Kasumi-1 (cell line): ENCODE measurements at regions not wholly inside any gene's neighbourhood (a gene's known extent, or its start where the extent isn't known, plus 50 kb on each side); places are given as distances from the start of the nearest gene placed in this dataset.

Experiments
- DNase-seq, 2 experiments: peaks; one replicate each; lab custom pipeline; 2025; lab: John Stamatoyannopoulos, UW

DNA sequence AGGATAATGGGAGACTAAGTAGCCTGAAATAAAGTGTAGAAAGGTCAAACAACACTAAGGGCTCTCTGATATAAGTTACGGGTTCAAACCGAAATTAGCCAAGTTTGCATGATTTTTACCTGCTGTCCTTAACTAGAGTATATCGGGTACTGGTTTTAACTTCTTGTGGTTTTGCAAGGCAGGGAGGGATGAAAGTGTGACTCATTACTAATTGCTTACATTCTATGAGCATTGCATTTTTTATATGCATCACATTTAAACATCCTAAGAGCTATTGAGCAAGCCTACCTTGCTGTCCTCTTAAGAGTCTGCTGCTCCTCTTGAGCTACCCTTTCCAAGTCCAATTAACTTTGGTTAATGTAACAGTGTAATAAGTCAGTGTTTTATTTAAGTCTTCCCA lies 415.4 kb downstream of the SLITRK5 start:
- DNase-seq: no peak

DNA sequence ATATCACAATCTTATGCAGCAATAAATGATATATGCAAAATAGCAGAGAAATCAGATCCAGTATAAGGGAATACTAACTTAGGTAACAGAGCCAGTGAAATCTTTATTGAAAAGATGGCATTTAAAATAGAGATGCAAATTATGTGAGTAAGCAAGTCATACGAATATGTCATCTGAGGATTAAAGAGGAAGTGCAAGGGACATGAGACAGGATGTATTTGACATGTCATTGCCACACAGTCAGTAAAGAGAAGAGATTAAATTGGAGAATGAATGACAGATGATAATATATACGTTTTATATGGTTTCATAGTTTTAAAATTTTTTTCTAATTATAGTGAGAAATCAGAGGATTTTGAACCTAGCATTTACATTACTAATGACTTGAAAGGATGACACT lies 426.4 kb downstream of the SLITRK5 start:
- DNase-seq: peak; percentile 53 to 63

DNA sequence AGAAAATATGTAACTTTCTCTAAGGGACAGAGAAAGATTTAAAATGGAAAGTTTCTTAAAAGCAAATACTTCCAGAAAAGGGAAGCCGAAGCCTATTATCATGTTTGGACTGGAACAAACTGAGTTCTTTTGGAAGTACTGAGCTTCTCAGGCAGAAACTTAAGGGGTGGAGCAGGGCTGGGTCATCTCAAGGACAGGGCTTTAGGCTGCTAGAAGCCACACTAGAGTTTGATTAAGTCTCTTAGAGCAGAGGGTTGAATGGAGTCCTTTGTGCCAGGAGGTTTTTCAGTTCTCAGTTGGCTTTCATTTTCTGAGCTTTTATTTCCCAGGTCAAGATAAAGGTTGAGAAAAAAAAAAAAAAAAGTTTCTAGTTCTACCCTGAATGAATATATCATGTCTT lies 432.7 kb downstream of the SLITRK5 start:
- no peak for DNase-seq

DNA sequence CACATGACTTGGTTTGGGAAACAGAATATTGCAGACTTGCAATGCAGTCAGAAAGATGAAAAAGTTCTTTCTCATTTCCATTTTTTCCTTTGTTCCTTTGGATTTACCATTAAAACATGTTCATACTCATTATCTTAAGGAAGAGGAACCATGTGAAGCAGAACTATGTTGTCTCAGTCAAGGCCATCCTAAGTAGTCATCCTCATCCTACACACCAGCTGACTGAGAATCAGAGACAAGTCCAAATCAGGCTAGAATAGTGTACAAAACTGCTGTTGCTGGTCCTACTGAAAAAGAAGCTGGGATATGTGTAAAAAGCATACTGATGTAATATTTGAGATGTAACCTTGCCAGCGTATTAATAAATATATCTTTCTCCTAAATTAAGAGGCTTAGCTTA lies 433.4 kb downstream of the SLITRK5 start:
- no peak for DNase-seq

DNA sequence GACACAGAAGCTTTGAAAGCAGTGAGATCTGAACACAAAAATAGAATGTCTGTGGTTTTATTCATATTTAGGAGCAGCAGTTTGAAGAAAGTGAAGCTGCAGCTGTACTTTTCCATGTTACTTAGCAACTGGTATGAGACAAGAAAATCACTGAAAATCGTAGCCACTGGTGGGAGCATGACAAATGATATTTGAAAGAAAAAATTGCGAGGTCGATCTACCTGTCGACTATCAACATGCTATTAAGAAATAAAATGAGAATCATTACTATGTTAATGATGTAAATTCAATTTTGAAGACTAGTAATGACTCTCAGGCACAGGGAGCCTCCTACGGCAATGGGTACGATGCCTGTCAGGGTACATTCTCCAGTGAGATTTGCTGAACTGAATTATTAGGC lies 436.4 kb downstream of the SLITRK5 start:
- DNase-seq: peak; percentile 34 to 53

DNA sequence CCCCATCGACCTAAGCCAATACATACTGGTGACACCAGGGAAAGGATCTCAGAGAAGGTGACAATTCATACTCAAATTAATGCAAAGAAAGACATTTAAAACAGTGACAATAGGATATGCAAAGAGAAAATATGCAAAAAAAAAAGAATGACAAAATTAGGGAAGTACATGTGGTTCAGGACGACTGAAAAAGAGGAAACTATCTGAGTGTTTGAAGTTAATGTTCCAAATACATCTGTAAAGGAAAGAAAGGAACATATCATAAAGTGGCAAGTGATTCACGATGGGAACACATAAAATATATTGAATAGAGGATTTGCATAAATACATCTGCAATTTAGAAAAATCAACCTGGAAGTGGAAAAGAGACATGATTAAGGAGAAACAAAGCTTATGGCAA lies 441.4 kb downstream of the SLITRK5 start:
- DNase-seq: peak; percentile 68 to 86

DNA sequence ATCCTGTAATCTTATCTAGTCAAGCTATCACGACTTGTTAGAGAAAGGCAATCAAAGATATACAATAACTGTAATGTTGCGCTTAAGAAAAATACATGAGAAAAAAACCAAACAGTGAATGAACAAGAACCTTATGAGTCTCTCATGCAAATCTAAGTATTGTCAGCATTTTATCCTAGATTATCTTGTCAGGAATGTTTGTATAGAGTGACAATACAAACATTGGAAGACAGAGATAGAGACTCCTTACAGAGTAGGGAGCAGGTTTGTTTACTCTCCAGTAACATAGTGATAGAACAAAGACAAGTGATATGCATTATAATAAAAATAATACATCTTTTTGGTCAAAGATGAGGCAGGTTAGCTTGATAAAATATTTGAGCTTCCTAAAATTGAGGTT lies 444.8 kb downstream of the SLITRK5 start:
- DNase-seq: no peak

DNA sequence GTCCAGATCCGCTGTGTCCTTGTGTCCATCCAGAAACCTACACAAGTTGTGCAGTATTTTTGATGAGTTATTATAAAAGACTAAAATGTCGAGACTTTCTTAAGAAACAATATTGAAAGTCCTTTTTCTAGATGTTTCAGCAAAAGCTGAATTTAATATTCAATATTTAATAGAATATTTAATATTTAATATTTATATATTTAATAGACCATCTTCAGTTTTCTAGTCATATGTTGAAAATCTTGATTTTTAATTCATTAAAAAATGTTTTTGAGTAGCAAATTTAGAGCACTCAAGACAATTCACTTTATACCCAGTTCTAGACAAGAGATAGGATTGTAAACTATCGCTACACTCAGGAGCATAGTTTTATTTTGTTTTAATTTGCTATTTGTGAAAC lies 447.8 kb downstream of the SLITRK5 start:
- no peak for DNase-seq

DNA sequence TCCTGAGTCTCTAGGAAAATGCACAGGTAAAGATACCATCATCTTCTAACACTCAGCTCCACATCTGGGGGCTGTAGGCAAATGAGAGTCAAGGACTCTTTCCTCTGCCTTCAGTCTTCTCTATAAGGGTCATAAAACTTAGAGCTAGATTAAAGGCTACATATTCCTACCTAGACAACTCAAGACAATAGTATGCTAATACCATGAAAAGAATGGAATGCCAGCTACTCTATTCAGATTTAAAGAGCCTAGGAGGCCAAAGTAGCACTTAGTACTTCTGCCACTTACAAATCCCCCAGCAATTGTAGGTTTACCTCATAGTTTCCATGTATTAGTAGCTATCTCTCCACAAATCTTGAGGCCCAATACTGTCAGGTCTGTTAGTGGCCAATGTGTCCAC lies 453.0 kb downstream of the SLITRK5 start:
- no peak for DNase-seq

DNA sequence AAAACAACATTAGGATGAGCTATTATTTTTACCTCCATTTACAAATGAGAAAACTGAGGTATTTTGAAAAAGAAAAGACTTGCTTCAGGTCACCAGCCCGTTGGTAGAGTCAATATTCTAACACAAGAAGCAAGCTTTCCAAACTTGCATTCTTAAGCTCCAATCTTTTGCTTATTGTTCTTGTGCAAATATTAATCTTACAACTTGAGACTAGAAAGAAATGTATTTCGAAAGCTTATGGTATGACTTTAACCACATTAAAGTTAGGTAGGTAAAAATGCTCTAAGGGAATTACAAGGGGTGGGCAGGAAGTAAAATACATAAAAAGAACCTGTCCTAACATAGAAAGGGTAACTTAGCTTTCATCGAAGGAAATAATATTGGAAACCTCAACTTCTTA lies 453.9 kb downstream of the SLITRK5 start:
- DNase-seq: no peak

DNA sequence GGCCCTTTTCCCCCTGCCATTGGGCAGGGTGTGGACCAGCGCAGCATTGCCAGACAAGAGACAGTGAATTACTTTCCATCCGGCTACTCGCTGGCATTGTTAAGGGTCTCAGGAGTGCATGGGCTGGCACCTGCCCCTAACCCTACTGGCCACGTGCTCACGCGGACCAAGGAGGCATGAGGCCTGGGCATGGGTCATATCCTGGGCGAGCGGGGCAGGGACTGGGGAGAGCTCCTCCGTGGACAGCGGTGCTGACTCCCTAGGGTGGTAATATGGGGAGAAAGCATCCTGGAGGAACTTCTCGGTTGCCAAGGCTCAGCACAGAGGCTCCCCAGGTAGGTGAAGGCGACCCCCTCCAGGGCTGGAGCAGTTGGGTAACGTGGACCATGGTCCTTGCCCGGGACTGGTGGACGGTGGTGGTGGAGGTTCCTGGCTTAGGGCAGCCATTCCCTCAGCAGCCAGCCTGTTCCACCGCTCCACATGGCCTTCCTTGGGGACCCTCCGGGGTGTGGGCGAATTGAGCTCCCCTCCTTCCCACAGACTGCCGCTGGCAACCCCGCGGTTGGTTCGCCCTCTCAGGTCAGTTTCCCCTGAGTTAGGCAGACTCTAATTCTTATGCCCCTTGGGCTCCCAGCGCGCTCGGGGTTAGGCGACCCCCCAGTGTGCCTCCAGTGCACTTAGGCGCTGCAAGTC lies 465.1 kb downstream of the SLITRK5 start:
- DNase-seq: no peak

DNA sequence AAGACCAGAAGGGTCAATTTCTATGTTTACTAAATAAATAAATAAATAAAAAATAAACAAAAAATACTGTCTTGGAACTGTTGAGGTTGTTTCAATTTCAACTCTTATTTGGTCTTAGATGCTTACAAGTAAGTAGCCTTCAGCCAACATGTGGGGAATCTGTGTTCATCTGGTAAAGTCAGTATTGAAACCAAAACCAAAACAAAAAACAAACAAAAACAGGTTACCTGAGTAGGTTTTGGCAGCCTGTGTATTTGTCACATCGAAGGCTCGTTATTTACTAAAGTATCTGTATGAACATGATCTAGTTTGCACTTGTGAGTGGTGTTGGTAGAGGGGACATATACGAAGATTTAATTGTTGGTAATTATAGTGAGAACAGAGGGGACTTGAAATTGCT lies 471.5 kb downstream of the SLITRK5 start:
- DNase-seq: no peak

DNA sequence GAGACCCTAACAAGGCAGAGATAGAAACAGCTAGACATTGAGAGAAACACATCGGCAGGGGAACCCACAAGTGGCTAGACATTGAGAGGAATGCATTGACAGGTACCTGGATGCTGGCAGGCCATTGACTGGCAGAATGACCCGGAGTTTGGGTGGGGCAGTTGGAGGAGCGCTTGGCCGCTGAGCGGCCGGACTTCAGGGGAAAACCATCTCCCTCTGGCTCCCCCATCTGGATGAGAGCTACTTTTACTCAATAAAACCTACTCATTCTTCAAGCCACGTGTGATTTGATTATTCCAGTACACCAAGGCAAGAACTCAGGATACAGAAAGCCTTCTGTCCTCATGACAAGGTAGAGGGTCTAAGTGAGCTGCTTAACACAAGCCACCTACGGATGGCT lies 473.4 kb downstream of the SLITRK5 start:
- no peak for DNase-seq

DNA sequence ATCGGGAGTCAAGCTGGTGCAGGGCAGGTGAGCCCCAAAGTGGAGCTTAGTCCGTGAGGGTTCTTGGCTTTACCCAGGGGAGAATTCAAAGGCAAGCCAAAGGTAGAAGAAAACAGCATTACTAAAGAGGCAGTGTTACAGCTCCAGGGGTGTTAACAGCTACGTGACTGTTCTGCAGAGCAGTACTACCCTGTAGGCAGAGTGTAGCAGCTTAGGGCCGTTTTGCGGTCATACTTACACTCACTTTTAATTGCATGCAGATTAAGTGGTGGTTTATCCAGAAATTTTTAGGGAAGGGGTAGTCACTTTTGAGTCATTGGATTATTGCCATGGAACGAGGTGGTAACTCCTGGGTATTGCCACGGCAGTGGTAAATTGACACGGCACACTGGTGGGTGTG lies 482.2 kb downstream of the SLITRK5 start:
- DNase-seq: no peak

DNA sequence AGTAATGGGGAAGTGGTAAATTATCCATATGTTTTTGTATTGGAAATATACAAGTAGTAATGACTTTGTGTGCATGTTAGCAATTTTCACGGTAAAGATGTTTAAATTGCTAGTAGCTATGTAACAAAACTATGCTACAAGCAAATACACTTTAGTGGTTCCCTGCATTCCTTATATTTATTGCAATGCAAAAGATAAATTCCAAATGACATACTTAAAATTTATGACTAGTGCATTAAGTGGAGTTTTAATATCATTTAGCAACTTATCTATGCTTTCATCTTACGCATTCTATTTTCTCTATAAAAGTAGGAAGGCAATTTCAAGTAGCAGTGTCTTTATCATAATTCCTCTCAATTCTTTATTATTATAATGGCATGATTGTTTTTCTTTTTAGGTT lies 482.8 kb downstream of the SLITRK5 start:
- no peak for DNase-seq

DNA sequence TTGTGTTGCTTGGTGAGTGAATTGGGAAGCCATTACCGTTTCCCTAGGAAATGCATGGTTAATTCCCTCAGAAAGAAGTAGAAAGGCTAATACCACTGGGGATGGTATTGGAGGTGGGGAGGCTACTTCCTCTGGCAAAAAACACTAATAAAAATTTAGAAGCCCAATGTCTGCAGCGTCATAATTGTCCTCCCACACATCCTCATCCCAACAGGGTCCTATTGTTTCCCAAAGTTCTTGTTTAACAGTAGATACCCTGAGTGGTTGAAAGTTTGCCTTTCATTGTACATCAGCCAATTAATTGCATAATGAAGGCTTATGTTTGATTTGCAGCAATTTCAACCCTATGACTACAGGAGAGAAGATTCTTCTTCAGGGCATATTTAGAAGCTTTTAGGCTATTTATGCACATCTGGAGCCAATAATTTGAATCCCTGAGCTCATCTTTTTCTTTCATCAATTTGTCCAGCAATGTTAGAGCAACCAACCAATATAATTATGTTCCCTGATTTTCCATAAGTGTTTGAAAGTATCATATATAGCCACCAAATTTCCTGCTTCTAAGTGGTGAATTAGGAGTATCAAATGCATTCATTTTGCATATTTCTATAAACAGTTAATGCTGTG lies 491.0 kb downstream of the SLITRK5 start:
- DNase-seq: no peak

DNA sequence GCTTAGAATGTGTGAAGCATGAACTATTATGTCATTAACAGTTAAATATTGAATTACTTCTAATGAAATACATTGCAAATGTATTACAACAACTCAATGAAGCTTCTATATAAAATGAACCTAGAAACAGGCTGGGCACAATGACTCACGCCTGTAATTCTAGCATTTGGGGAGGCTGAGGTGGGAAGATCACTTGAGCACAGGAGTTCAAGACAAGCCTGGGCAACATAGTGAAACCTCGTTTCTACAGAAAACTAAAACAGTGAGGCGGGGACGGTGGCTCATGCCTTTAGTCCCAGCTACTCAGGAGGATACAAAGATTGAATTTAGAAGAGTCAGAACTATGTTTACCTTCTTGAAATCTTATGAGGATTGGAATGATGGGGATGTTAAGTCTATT lies 505.1 kb downstream of the SLITRK5 start:
- no peak for DNase-seq

DNA sequence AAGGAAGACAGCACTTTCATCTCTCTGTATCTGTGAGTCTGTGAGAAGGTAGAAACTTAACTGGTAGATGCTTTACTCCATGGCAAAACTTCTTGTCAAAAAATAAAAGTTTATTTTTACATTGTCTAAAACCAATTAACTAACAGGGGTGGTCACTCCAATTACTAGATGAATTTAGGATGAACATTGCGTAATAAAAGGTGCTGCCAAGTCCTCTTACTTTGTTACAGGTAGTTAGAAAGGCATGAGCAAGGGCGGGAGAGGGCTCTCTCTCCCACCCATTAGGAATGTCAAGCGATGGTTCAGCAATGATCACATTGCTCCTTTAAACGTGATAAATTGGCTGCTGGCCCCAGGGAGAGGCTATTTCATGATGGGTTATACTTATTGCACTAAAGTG lies 512.3 kb downstream of the SLITRK5 start:
- DNase-seq: no peak

DNA sequence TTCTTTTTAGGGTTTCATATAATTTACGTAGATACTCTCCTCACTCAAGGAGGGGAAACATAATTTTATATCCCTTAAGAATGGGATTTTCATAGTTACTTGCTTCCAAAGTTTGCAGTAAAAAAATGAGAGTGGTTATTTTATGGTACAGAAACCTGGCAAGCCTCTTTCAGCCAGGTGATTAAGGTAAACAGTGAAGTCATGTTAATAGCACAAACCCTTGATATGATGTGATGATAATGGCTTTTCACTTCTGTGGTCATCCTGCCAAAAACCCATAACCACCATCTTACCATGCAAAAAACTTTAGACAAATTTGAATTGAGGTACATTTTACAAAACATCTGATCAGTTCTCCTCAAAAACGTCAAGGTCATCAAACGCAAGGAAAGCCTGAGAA lies 517.8 kb downstream of the SLITRK5 start:
- DNase-seq: no peak

DNA sequence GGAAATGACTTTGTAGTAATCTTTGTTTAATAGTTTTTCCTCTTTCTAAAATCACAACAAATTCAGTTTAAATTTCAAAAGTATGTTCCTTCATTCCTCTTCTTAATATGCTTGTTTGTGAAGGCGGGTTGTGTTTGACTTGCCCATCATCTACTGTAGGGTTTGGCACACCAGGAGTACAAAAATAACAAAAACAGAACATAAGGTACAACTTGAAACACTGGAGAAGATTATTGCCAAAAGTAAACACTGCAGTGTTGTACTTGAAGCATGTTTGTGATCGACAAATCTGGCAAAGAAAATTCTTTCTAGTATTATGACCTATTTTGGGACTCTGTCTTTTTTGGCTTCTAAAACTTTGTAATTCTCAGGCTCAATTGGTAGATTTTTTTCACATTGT lies 518.6 kb downstream of the SLITRK5 start:
- no peak for DNase-seq

DNA sequence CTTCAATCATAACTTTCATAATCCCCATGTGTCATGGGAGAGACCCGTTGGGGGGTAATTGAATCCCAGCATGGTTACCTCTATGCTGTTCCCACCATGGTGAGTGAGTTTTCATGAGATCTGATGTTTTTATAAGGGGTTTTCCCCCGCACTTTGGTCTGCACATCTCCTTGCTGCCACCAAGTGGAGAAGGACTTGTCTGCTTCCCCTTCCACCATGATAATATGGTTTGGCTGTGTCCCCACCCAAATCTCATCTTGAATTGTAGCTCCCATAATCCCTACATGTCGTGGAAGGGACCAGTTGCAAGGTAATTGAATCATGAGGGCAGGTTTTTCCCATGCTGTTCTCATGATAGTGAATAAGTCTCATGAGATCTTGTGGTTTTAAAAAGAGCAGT lies 524.9 kb downstream of the SLITRK5 start:
- DNase-seq: no peak

DNA sequence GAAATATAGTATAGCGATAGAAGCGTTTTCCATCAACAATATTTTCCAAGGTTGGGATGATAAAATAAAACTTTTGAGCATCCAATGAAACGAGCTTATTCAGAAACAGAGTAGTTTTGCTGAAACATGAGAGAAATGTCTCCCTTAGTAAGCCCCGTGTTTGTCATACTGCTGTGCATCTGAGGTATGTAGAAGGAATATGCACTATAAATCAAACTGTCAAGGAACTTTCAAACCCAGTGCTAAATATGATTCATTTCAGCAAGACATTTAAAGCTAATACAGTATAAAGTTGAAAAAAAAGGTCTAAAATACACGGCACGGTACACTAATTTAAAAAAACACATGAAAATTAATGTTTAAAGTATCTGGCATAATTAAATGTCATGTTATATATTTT lies 546.2 kb downstream of the SLITRK5 start:
- DNase-seq: no peak

DNA sequence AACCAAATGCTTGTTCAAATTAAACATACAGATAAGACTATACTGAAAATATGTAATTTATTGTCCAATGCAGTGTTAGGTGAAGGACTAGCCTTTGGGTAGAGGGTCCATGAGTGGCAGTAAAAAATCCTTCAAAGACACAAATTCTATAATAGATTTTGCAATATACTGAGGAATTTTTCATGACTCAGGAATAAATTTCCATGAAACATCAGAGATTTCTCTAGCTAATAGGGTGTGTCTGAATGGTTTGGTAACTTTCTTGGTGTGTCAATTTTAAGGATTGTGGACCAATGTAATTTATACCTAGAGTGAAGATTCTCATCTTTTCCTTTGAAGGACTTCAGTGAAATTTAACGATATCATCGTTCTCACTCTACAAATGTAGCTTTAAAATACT lies 546.7 kb downstream of the SLITRK5 start:
- DNase-seq: no peak

DNA sequence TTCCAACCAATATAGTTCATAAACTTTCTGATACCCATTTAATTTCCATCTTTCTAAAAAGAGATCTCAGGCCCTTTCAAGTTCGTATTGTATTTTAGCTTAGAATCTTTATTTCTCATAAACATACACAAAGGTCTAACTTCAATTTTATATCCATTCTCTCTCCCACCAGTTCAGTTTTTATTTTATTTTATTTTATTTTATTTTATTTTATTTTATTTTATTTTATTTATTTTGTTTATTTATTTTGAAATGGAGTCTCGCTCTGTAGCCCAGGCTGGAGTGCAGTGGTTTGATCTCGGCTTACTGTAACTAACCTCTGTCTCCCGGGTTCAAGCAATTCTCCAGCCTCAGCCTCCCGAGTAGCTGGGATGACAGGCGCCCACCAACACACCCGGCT lies 552.8 kb downstream of the SLITRK5 start:
- no peak for DNase-seq
